ENCODE measurements at regions not wholly inside any gene's neighbourhood (a gene's known extent, or its start where the extent isn't known, plus 50 kb on each side); places are given as distances from the start of the nearest gene placed in this dataset.

- DNase-seq (ENCODE audit: low read depth in 2 of 2) = no peak
- Histone ChIP-seq H3K9me3 (ENCODE audit: control insufficient read depth, insufficient read depth, low read depth, low read length) (no peaks in the 10 kb centered on the region), H3K27me3 (ENCODE audit: control insufficient read depth, insufficient read depth, low read length) (no peaks in the 10 kb centered on the region), H3K4me1 (ENCODE audit: control insufficient read depth, extremely low read depth, insufficient read depth, low read length) (no peaks in the 10 kb centered on the region), H3K9ac (ENCODE audit: insufficient read depth, low read length) (no peak overlapping the region), H4K20me1 (ENCODE audit: control insufficient read depth, extremely low read depth, insufficient read depth, low read length) (no peaks in the 10 kb centered on the region), H3K4me3 (replicated peaks in 1 of 4; ENCODE audit: control extremely low read depth in 1 of 4, insufficient read depth in 1 of 4, low read depth in 3 of 4, low read length in 4 of 4) (no peak overlapping the region), H3K79me2 (ENCODE audit: control insufficient read depth, insufficient read depth, low read length) (no peaks in the 10 kb centered on the region), H3K27ac (ENCODE audit: insufficient read depth, low read length) (no peak overlapping the region), H3K4me2 (ENCODE audit: extremely low read depth, insufficient read depth, low read length) (no peak overlapping the region), H3K36me3 (ENCODE audit: control insufficient read depth, insufficient read depth, low read length) (no peaks in the 10 kb centered on the region), H2AFZ (ENCODE audit: low read length) (no peak overlapping the region)
- TF ChIP-seq EZH2 (IDR thresholded peaks at IDR 0.05; ENCODE audit: low read length, missing control alignments) (no peak), CTCF (conservative IDR thresholded peaks at IDR 0.05 in 1 of 2, IDR thresholded peaks at IDR 0.05 in 1 of 2; ENCODE audit: low read depth in 1 of 2, low read length in 2 of 2) (no peak)
These were observed 178.8 kb downstream of the ARRDC4 start for GRCh38 chr15:98139337-98139736.

GRCh38 chr15:98142572-98142971 lies 182.1 kb downstream of the ARRDC4 start:
- H3K4me1 ChIP-seq (ENCODE audit: control insufficient read depth, extremely low read depth, insufficient read depth, low read length) = no peaks in the 10 kb centered on the region
- TF ChIP-seq CTCF (conservative IDR thresholded peaks at IDR 0.05 in 1 of 2, IDR thresholded peaks at IDR 0.05 in 1 of 2; ENCODE audit: low read depth in 1 of 2, low read length in 2 of 2) = no peak
- TF ChIP-seq EZH2 (IDR thresholded peaks at IDR 0.05; ENCODE audit: low read length, missing control alignments) = no peak
- no peak overlapping the region for H3K9ac ChIP-seq (ENCODE audit: insufficient read depth, low read length)
- H3K27me3 ChIP-seq (ENCODE audit: control insufficient read depth, insufficient read depth, low read length) = no peaks in the 10 kb centered on the region
- no peaks in the 10 kb centered on the region for H3K9me3 ChIP-seq (ENCODE audit: control insufficient read depth, insufficient read depth, low read depth, low read length)
- no peak overlapping the region for H2AFZ ChIP-seq (ENCODE audit: low read length)
- H3K4me3 ChIP-seq (replicated peaks in 1 of 4; ENCODE audit: control extremely low read depth in 1 of 4, insufficient read depth in 1 of 4, low read depth in 3 of 4, low read length in 4 of 4) = no peak overlapping the region
- H3K36me3 ChIP-seq (ENCODE audit: control insufficient read depth, insufficient read depth, low read length) = no peaks in the 10 kb centered on the region
- H3K79me2 ChIP-seq (ENCODE audit: control insufficient read depth, insufficient read depth, low read length) = no peaks in the 10 kb centered on the region
- H4K20me1 ChIP-seq (ENCODE audit: control insufficient read depth, extremely low read depth, insufficient read depth, low read length) = no peaks in the 10 kb centered on the region
- no peak overlapping the region for H3K4me2 ChIP-seq (ENCODE audit: extremely low read depth, insufficient read depth, low read length)
- H3K27ac ChIP-seq (ENCODE audit: insufficient read depth, low read length) = no peak overlapping the region
- DNase-seq (ENCODE audit: low read depth in 2 of 2) = no peak

GRCh38 chr15:98143116-98143515 lies 182.6 kb downstream of the ARRDC4 start:
- H4K20me1 ChIP-seq (ENCODE audit: control insufficient read depth, extremely low read depth, insufficient read depth, low read length) = no peaks in the 10 kb centered on the region
- no peak overlapping the region for H3K27ac ChIP-seq (ENCODE audit: insufficient read depth, low read length)
- no peaks in the 10 kb centered on the region for H3K79me2 ChIP-seq (ENCODE audit: control insufficient read depth, insufficient read depth, low read length)
- no peaks in the 10 kb centered on the region for H3K27me3 ChIP-seq (ENCODE audit: control insufficient read depth, insufficient read depth, low read length)
- H3K9ac ChIP-seq (ENCODE audit: insufficient read depth, low read length) = no peak overlapping the region
- no peak overlapping the region for H3K4me3 ChIP-seq (replicated peaks in 1 of 4; ENCODE audit: control extremely low read depth in 1 of 4, insufficient read depth in 1 of 4, low read depth in 3 of 4, low read length in 4 of 4)
- TF ChIP-seq EZH2 (IDR thresholded peaks at IDR 0.05; ENCODE audit: low read length, missing control alignments) (no peak), CTCF (conservative IDR thresholded peaks at IDR 0.05 in 1 of 2, IDR thresholded peaks at IDR 0.05 in 1 of 2; ENCODE audit: low read depth in 1 of 2, low read length in 2 of 2) (no peak)
- no peak overlapping the region for H3K4me2 ChIP-seq (ENCODE audit: extremely low read depth, insufficient read depth, low read length)
- no peak for DNase-seq (ENCODE audit: low read depth in 2 of 2)
- H3K9me3 ChIP-seq (ENCODE audit: control insufficient read depth, insufficient read depth, low read depth, low read length) = no peaks in the 10 kb centered on the region
- no peaks in the 10 kb centered on the region for H3K4me1 ChIP-seq (ENCODE audit: control insufficient read depth, extremely low read depth, insufficient read depth, low read length)
- no peak overlapping the region for H2AFZ ChIP-seq (ENCODE audit: low read length)
- no peaks in the 10 kb centered on the region for H3K36me3 ChIP-seq (ENCODE audit: control insufficient read depth, insufficient read depth, low read length)
